GM19239 (cell line): ENCODE measurements at regions not wholly inside any gene's neighbourhood (a gene's known extent, or its start where the extent isn't known, plus 50 kb on each side); places are given as distances from the start of the nearest gene placed in this dataset.
"Not testable (repeated sequence)": the region's sequence is repeated elsewhere in the genome, so short reads cannot be mapped to it uniquely, and the experiment has no call there.

Source experiments
- DNase-seq: peaks from one replicate; pipeline ENCODE4 v3.0.0; 2011; ENCODE audit warnings: low spot score; ENCODE audit not compliant: insufficient read length
- FAIRE-seq: peaks from 2 replicates; lab custom pipeline; 2011; peaks lifted over from hg19 to GRCh38; lab: Jason Lieb, UNC

- no peak for FAIRE-seq
- no peak for DNase-seq
Observed at GRCh38 chr2:56912490-56912889, 728.7 kb downstream of the CCDC85A start.

- DNase-seq, result no peak
- FAIRE-seq, result no peak
Observed at GRCh38 chr2:56918790-56919189, 735.0 kb downstream of the CCDC85A start.

GRCh38 chr2:56933976-56934375 is 750.2 kb downstream of the CCDC85A start:
- no peak for FAIRE-seq
- DNase-seq, result no peak

- DNase-seq (no peak), FAIRE-seq (no peak)
Observed at GRCh38 chr2:56934866-56935265, 751.1 kb downstream of the CCDC85A start.

- FAIRE-seq (no peak), DNase-seq (no peak)
Observed at GRCh38 chr2:56940054-56940453, 756.3 kb downstream of the CCDC85A start.

GRCh38 chr2:56952871-56953270 is 769.1 kb downstream of the CCDC85A start:
- DNase-seq, result no peak
- no peak for FAIRE-seq

GRCh38 chr2:56960581-56960980 is 776.8 kb downstream of the CCDC85A start:
- no peak for FAIRE-seq
- DNase-seq, result no peak

GRCh38 chr2:56962673-56963072 is 778.9 kb downstream of the CCDC85A start:
- DNase-seq (no peak), FAIRE-seq (no peak)

GRCh38 chr2:56969513-56969912 is 785.7 kb downstream of the CCDC85A start:
- no peak for FAIRE-seq

GRCh38 chr2:56971383-56971974 is 787.7 kb downstream of the CCDC85A start:
- DNase-seq (no peak), FAIRE-seq (no peak)

More at GRCh38 chr2:56969513-56969912, 785.7 kb downstream of the CCDC85A start:
- DNase-seq, result no peak

- DNase-seq, result no peak
Observed at GRCh38 chr2:56981554-56981953, 797.8 kb downstream of the CCDC85A start.

GRCh38 chr2:56985609-56986008 is 801.8 kb downstream of the CCDC85A start:
- FAIRE-seq, result no peak
- no peak for DNase-seq

More at GRCh38 chr2:56981554-56981953, 797.8 kb downstream of the CCDC85A start:
- no peak for FAIRE-seq

GRCh38 chr2:57022496-57022895 is 838.7 kb downstream of the CCDC85A start:
- no peak for FAIRE-seq
- no peak for DNase-seq

GRCh38 chr2:57044931-57045635 is 861.3 kb downstream of the CCDC85A start:
- DNase-seq (no peak), FAIRE-seq (no peak)

- no peak for DNase-seq
- FAIRE-seq, result no peak
Observed at GRCh38 chr2:57049273-57049672, 865.5 kb downstream of the CCDC85A start.

GRCh38 chr2:57050007-57050406 is 866.2 kb downstream of the CCDC85A start:
- DNase-seq, result no peak
- no peak for FAIRE-seq

GRCh38 chr2:57066301-57066700 is 882.5 kb downstream of the CCDC85A start:
- FAIRE-seq, result not testable (repeated sequence)

GRCh38 chr2:57075226-57075625 is 891.4 kb downstream of the CCDC85A start:
- FAIRE-seq, result no peak

More at GRCh38 chr2:57066301-57066700, 882.5 kb downstream of the CCDC85A start:
- not testable (repeated sequence) for DNase-seq

GRCh38 chr2:57080035-57080434 is 896.2 kb downstream of the CCDC85A start:
- DNase-seq (no peak), FAIRE-seq (no peak)

More at GRCh38 chr2:57075226-57075625, 891.4 kb downstream of the CCDC85A start:
- DNase-seq, result no peak

GRCh38 chr2:57084697-57085281 is 901.0 kb downstream of the CCDC85A start:
- DNase-seq (no peak), FAIRE-seq (no peak)

GRCh38 chr2:57093020-57093419 is 909.2 kb downstream of the CCDC85A start:
- DNase-seq (no peak), FAIRE-seq (no peak)
